ENCODE measurements at regions not wholly inside any gene's neighbourhood (a gene's known extent, or its start where the extent isn't known, plus 50 kb on each side); places are given as distances from the start of the nearest gene placed in this dataset.

- TF ChIP-seq CTCF (IDR thresholded peaks at IDR 0.05) (no peak), POLR2A (IDR thresholded peaks at IDR 0.05) (no peak)
These were observed 233.0 kb upstream of the UGT8 start for GRCh38 chr4:114365591-114365990.

All from ovary (tissue), 3 donors.